Activated CD8-positive, alpha-beta T cell treated with anti-CD3 and anti-CD28 coated beads for 36 hours (primary cell): ENCODE measurements at regions not wholly inside any gene's neighbourhood (a gene's known extent, or its start where the extent isn't known, plus 50 kb on each side); places are given as distances from the start of the nearest gene placed in this dataset.

Source experiments
- ATAC-seq: fragments of 200-7000 bp; cut with Tn5 transposase; one replicate; pipeline ENCODE4 v1.10.0; 2021; ENCODE audit warnings: mild to moderate bottlenecking, moderate library complexity
- CTCF ChIA-PET: fragments of 350-600 bp; sonication (Branson Sonifier 250); formaldehyde crosslinking; loops from one replicate; lab custom pipeline; 2021; ENCODE audit warnings: antibody characterized with exemption; lab: Charles Lee
- POLR2A ChIA-PET: fragments of 350-600 bp; sonication (Branson Sonifier 250); formaldehyde crosslinking; loops from one replicate; lab custom pipeline; 2021; ENCODE audit warnings: antibody characterized with exemption; lab: Charles Lee
- DNase-seq: peaks from one replicate; pipeline ENCODE4 v3.0.0-alpha.2; 2020
- H3K27ac Mint-ChIP-seq: one replicate; pipeline ENCODE4 v1.8.0; 2021; ENCODE audit warnings: mild to moderate bottlenecking, mixed read lengths
- H3K27me3 Mint-ChIP-seq: one replicate; pipeline ENCODE4 v1.8.0; 2021; ENCODE audit warnings: mixed read lengths
- H3K36me3 Mint-ChIP-seq: one replicate; pipeline ENCODE4 v1.8.0; 2021; ENCODE audit warnings: low read depth, mixed read lengths
- H3K4me1 Mint-ChIP-seq: one replicate; pipeline ENCODE4 v1.8.0; 2021; ENCODE audit warnings: low read depth, mixed read lengths
- H3K4me3 Mint-ChIP-seq: one replicate; pipeline ENCODE4 v1.8.0; 2021; ENCODE audit warnings: mild to moderate bottlenecking, moderate library complexity, mixed read lengths
- H3K9me3 Mint-ChIP-seq: one replicate; pipeline ENCODE4 v1.8.0; 2021; ENCODE audit warnings: mixed read lengths
- intact Hi-C: fragments of 100-400 bp; cut with micrococcal nuclease; formaldehyde crosslinking; loops from one replicate; pipeline ENCODE4 v1.10.0; 2022
- TF ChIP-seq, protein P1 (sequence below): fragments of 200-600 bp; IDR thresholded peaks from one replicate; pipeline ENCODE4 v1.8.0; 2022; ENCODE audit warnings: antibody characterized with exemption, mild to moderate bottlenecking

DNA sequence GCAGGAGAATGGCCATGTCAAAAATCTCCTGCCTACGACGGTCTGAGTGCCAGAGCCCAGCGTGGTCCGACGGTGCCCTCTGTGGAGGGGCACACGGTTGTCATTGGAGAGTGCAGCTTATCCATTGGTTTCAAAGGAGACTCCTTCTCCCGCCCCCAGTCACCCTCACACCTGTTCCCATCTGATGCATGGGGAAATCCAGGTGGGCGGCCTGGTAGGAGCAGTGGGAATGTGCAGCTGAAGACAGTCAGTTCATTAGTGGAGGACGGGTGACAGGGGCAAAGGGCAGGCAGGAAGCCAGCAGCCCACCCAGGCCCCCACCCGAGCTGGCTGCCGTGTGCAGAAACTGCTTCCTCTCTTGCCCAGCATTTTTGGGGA lies 162.3 kb downstream of the IRF8 start:
- ATAC-seq: no peak
- no peak for DNase-seq
- H3K36me3 Mint-ChIP-seq: no peaks in the 10 kb centered on the region

DNA sequence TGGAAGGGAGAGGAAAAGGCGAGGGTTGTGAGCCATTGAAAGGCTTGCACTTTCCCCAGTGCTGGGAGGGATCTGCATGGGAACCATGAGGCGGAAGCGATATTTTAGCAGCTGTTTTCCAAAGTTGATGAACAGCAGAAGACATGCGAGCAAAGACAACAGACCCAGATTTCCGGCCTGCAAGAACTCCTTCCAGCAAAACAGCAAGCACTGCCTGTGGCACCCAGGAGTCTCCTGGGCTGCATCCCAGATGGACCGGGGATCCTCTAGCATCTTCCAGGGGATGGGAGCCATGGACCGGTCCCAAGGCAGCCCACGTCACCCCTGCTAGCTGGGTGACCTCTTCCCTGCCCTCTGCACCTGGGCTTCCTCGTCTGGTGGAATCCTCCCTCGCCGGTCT lies 162.8 kb downstream of the IRF8 start:
- ATAC-seq (no peak), DNase-seq (no peak)
- ChIA-PET POLR2A (no interaction called here), CTCF (interaction anchor here (0.8 to 1.1 kb wide), 3 partner anchors 17 to 456 kb away, joined by 3 read pairs; no protein-coding TSS in a partner anchor)
- TF ChIP-seq, protein P1, sequence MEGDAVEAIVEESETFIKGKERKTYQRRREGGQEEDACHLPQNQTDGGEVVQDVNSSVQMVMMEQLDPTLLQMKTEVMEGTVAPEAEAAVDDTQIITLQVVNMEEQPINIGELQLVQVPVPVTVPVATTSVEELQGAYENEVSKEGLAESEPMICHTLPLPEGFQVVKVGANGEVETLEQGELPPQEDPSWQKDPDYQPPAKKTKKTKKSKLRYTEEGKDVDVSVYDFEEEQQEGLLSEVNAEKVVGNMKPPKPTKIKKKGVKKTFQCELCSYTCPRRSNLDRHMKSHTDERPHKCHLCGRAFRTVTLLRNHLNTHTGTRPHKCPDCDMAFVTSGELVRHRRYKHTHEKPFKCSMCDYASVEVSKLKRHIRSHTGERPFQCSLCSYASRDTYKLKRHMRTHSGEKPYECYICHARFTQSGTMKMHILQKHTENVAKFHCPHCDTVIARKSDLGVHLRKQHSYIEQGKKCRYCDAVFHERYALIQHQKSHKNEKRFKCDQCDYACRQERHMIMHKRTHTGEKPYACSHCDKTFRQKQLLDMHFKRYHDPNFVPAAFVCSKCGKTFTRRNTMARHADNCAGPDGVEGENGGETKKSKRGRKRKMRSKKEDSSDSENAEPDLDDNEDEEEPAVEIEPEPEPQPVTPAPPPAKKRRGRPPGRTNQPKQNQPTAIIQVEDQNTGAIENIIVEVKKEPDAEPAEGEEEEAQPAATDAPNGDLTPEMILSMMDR: no peak
- Mint-ChIP-seq H3K27ac (no peak overlapping the region), H3K36me3 (no peaks in the 10 kb centered on the region), H3K27me3 (peaks cover 4% of the 10 kb centered on the region), H3K4me3 (no peak overlapping the region), H3K9me3 (no peaks in the 10 kb centered on the region), H3K4me1 (no peaks in the 10 kb centered on the region)
- intact Hi-C loops: no loop called here

More for the DNA sequence above, 162.3 kb downstream of the IRF8 start:
- Mint-ChIP-seq H3K4me3 (no peak overlapping the region), H3K27me3 (peaks cover 2% of the 10 kb centered on the region), H3K27ac (no peak overlapping the region), H3K4me1 (no peaks in the 10 kb centered on the region), H3K9me3 (no peaks in the 10 kb centered on the region)
- TF ChIP-seq, protein P1: no peak
- CTCF ChIA-PET: interaction anchor here (0.8 to 1.1 kb wide), 3 partner anchors 17 to 457 kb away, joined by 3 read pairs; no protein-coding TSS in a partner anchor
- POLR2A ChIA-PET: no interaction called here
- intact Hi-C loops: no loop called here

DNA sequence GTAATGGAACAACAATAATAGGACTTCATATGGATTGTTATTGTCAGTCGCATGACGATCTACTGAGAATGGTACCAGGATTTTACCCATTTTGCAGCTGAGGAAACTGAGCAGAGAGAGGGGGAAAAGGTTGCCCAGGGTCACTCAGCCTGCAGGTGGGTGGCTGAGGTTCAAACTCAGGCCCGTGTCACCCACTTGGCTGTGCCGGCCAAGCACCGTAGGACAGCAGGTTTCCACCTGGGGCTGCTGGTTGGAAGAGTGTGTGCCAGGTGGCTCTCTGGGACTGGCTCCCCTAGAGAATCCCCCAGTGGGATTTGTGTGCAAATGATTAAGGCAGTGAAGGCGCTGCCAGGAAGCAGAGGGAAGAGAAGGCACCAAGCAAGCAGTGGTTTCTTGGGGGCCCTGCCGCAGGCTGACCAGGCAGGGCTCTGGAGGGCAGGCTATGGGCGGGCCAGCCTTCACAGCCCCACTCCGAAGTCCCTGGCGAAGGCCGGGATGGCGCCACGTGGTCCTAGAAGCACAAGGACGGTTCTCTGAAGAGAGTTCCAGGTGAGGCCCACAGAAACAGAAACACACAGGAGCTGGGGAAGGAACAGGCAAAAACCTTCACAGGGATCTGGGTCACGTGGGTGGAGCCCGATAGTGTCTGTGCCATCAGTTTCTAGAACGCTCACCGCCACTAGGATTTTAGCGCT lies 163.5 kb downstream of the IRF8 start:
- Mint-ChIP-seq H3K9me3 (no peaks in the 10 kb centered on the region), H3K4me1 (no peaks in the 10 kb centered on the region), H3K27ac (no peak overlapping the region), H3K4me3 (no peak overlapping the region), H3K36me3 (no peaks in the 10 kb centered on the region), H3K27me3 (peaks cover 4% of the 10 kb centered on the region)
- intact Hi-C loops: no loop called here
- TF ChIP-seq, protein P1: no peak
- no peak for DNase-seq
- ChIA-PET POLR2A (no interaction called here), CTCF (interaction anchor here (1.1 kb wide), 1 partner anchor 18 kb away, joined by 3 read pairs; no protein-coding TSS in a partner anchor)
- ATAC-seq: no peak

DNA sequence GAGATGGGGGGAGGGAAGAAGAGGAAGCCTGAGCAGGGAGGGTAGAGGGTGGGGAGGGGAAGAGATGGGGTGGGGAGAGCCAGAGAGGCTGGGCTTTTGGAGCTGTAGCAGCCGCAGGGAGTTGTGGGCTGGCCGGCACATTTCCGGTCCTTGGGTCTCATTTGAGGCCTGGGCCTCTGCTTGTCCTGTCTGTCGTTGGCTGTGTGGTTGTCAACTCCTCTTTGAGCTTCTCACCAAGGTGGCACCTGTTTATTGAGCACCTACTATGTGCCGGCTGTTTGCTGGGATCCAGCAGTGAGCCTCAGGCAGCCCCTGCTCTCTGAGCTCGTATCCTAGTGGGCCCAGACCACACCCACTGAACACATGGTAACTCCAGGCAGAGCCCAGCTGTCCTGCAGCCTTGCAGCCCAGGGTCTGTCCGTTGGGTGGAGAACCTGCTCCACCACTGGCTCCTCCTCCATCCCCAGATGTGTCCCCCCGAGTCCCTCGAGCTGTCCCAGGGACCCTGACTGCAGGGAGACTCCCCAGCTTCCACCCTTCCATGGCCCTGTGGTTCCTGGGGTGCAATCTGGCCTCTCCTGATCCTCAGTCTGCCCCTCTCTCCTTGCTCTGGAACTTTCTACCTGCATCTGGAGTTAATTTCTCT lies 164.9 kb downstream of the IRF8 start:
- intact Hi-C loops: no loop called here
- no peaks in the 10 kb centered on the region for H3K4me1 Mint-ChIP-seq
- DNase-seq: no peak
- POLR2A ChIA-PET: interaction anchor here (1.0 kb wide), 1 partner anchor 161 kb away, joined by 3 read pairs; no protein-coding TSS in a partner anchor
- no peaks in the 10 kb centered on the region for H3K36me3 Mint-ChIP-seq
- H3K27ac Mint-ChIP-seq: no peak overlapping the region
- CTCF ChIA-PET: interaction anchor here (0.8 to 1.3 kb wide), 3 partner anchors 9 to 19 kb away, joined by 3 to 4 read pairs (median 3); no protein-coding TSS in a partner anchor
- peaks cover 3% of the 10 kb centered on the region for H3K27me3 Mint-ChIP-seq
- TF ChIP-seq, protein P1: no peak
- H3K4me3 Mint-ChIP-seq: no peak overlapping the region
- H3K9me3 Mint-ChIP-seq: no peaks in the 10 kb centered on the region
- no peak for ATAC-seq
